HG02943 (cell line): ENCODE measurements at regions not wholly inside any gene's neighbourhood (a gene's known extent, or its start where the extent isn't known, plus 50 kb on each side); places are given as distances from the start of the nearest gene placed in this dataset.
"Not testable (repeated sequence)": the region's sequence is repeated elsewhere in the genome, so short reads cannot be mapped to it uniquely, and the experiment has no call there.

Experiments
- ATAC-seq: cut with Tn5 transposase; IDR thresholded peaks from one replicate; pipeline ENCODE4 v1.9.1; 2021; ENCODE audit warnings: mild to moderate bottlenecking, low read depth, moderate library complexity; ENCODE audit not compliant: unreplicated experiment

- no peak for ATAC-seq
Observed at GRCh38 chr13:42396901-42397655, 125.1 kb downstream of the AKAP11 start.

GRCh38 chr13:42398533-42398932, 126.6 kb downstream of the AKAP11 start:
- no peak for ATAC-seq

GRCh38 chr13:42400188-42400833, 128.4 kb downstream of the AKAP11 start:
- ATAC-seq, result no peak

- no peak for ATAC-seq
Observed at GRCh38 chr13:42401376-42401775, 129.4 kb downstream of the AKAP11 start.

GRCh38 chr13:42405665-42406390, 133.9 kb downstream of the AKAP11 start:
- peak; percentile 67 for ATAC-seq

GRCh38 chr13:42409075-42409474, 137.1 kb downstream of the AKAP11 start:
- ATAC-seq, result no peak

- no peak for ATAC-seq
Observed at GRCh38 chr13:42409551-42409950, 137.6 kb downstream of the AKAP11 start.

GRCh38 chr13:42412812-42413483, 141.0 kb downstream of the AKAP11 start:
- no peak for ATAC-seq

GRCh38 chr13:42413484-42413815, 141.5 kb downstream of the AKAP11 start:
- no peak for ATAC-seq

- ATAC-seq, result no peak
Observed at GRCh38 chr13:42417626-42418025, 145.7 kb downstream of the AKAP11 start.

GRCh38 chr13:42418184-42418583, 146.2 kb downstream of the AKAP11 start:
- no peak for ATAC-seq

- peak; percentile 57 for ATAC-seq
Observed at GRCh38 chr13:42420304-42420703, 148.4 kb downstream of the AKAP11 start.

- ATAC-seq, result no peak
Observed at GRCh38 chr13:42422681-42423080, 150.7 kb downstream of the AKAP11 start.

- ATAC-seq, result no peak
Observed at GRCh38 chr13:42424182-42424581, 149.8 kb upstream of the TNFSF11 start.

GRCh38 chr13:42445354-42445753, 128.6 kb upstream of the TNFSF11 start:
- ATAC-seq, result no peak

GRCh38 chr13:42446597-42446996, 127.4 kb upstream of the TNFSF11 start:
- ATAC-seq, result not testable (repeated sequence)

- no peak for ATAC-seq
Observed at GRCh38 chr13:42453091-42453645, 120.8 kb upstream of the TNFSF11 start.

- no peak for ATAC-seq
Observed at GRCh38 chr13:42454749-42455148, 119.2 kb upstream of the TNFSF11 start.

GRCh38 chr13:42458193-42458592, 115.8 kb upstream of the TNFSF11 start:
- no peak for ATAC-seq

GRCh38 chr13:42466123-42466522, 107.8 kb upstream of the TNFSF11 start:
- no peak for ATAC-seq

- ATAC-seq, result no peak
Observed at GRCh38 chr13:42466609-42467008, 107.3 kb upstream of the TNFSF11 start.
